Colonic mucosa (tissue), 4 donors: ENCODE measurements at regions not wholly inside any gene's neighbourhood (a gene's known extent, or its start where the extent isn't known, plus 50 kb on each side); places are given as distances from the start of the nearest gene placed in this dataset.

ENCODE experiments used
- DNase-seq: peaks from one replicate; pipeline ENCODE4 v3.0.0-alpha.2; 2020
- H3K27ac ChIP-seq: fragments of 200-600 bp; one replicate; pipeline ENCODE4 v1.8.0; 2021
- H3K27me3 ChIP-seq: fragments of 200-600 bp; one replicate; pipeline ENCODE4 v1.8.0; 2021
- H3K36me3 ChIP-seq: fragments of 200-600 bp; one replicate; pipeline ENCODE4 v1.8.0; 2021
- H3K4me1 ChIP-seq: fragments of 200-600 bp; one replicate; pipeline ENCODE4 v1.8.0; 2021; ENCODE audit warnings: mild to moderate bottlenecking
- H3K4me3 ChIP-seq: fragments of 200-600 bp; one replicate; pipeline ENCODE4 v1.8.0; 2021
- H3K9ac ChIP-seq, 2 donors: one replicate each; pipeline ENCODE4 v1.7.0; 2013; ENCODE audit warnings: control low read depth in 2 of 2, low read depth in 2 of 2, low read length in 2 of 2
- H3K9me3 ChIP-seq: fragments of 200-600 bp; one replicate; pipeline ENCODE4 v1.8.0; 2021
- CTCF ChIP-seq: fragments of 200-600 bp; IDR thresholded peaks from one replicate; pipeline ENCODE4 v1.8.0; 2022; ENCODE audit warnings: antibody characterized with exemption, mild to moderate bottlenecking
- intact Hi-C: fragments of 100-400 bp; cut with DNase I; formaldehyde crosslinking; loops from one replicate; pipeline ENCODE4 v1.14.1; 2022
- donor health status: healthy.
- donor health status: DM: no; HTN: no; CAD: no.
- donor health status: DM: no; HTN: no; CAD: no.

GRCh38 chr4:185993328-185993973 is 75.5 kb upstream of the TLR3 start:
- TF ChIP-seq CTCF: no peak
- intact Hi-C loops: no loop called here
- Histone ChIP-seq H3K27me3 (no peaks in the 10 kb centered on the region), H3K9me3 (no peaks in the 10 kb centered on the region), H3K27ac (no peak overlapping the region), H3K4me1 (no peaks in the 10 kb centered on the region), H3K9ac (no peak overlapping the region), H3K4me3 (no peak overlapping the region), H3K36me3 (no peaks in the 10 kb centered on the region)
- DNase-seq: no peak

GRCh38 chr4:185994750-185995149 is 74.2 kb upstream of the TLR3 start:
- no peak overlapping the region for H3K4me3 ChIP-seq
- intact Hi-C loops: no loop called here
- H3K27ac ChIP-seq: no peak overlapping the region
- no peaks in the 10 kb centered on the region for H3K9me3 ChIP-seq
- H3K9ac ChIP-seq: no peak overlapping the region
- H3K4me1 ChIP-seq: no peaks in the 10 kb centered on the region
- TF ChIP-seq CTCF: no peak
- H3K36me3 ChIP-seq: no peaks in the 10 kb centered on the region
- H3K27me3 ChIP-seq: no peaks in the 10 kb centered on the region
- no peak for DNase-seq

- Histone ChIP-seq H3K4me1 (no peaks in the 10 kb centered on the region), H3K27me3 (no peaks in the 10 kb centered on the region), H3K27ac (no peak overlapping the region), H3K36me3 (no peaks in the 10 kb centered on the region), H3K9ac (no peak overlapping the region), H3K4me3 (no peak overlapping the region), H3K9me3 (no peaks in the 10 kb centered on the region)
- no peak for TF ChIP-seq CTCF
- intact Hi-C loops: no loop called here
- DNase-seq: no peak
Observed at GRCh38 chr4:185995665-185996064, 73.3 kb upstream of the TLR3 start.

- intact Hi-C loops: no loop called here
- Histone ChIP-seq H3K9me3 (no peaks in the 10 kb centered on the region), H3K4me1 (no peaks in the 10 kb centered on the region), H3K4me3 (no peak overlapping the region), H3K9ac (no peak overlapping the region), H3K27ac (no peak overlapping the region), H3K27me3 (no peaks in the 10 kb centered on the region), H3K36me3 (no peaks in the 10 kb centered on the region)
- TF ChIP-seq CTCF: no peak
- no peak for DNase-seq
Observed at GRCh38 chr4:185997296-185997695, 71.7 kb upstream of the TLR3 start.

- no peaks in the 10 kb centered on the region for H3K4me1 ChIP-seq
- DNase-seq: no peak
- no peak overlapping the region for H3K9ac ChIP-seq
- no peak for TF ChIP-seq CTCF
- no peak overlapping the region for H3K4me3 ChIP-seq
- H3K27ac ChIP-seq: no peak overlapping the region
- no peaks in the 10 kb centered on the region for H3K36me3 ChIP-seq
- no peaks in the 10 kb centered on the region for H3K27me3 ChIP-seq
- intact Hi-C loops: no loop called here
- no peaks in the 10 kb centered on the region for H3K9me3 ChIP-seq
Observed at GRCh38 chr4:185998791-185999190, 70.2 kb upstream of the TLR3 start.
